ENCODE measurements at regions not wholly inside any gene's neighbourhood (a gene's known extent, or its start where the extent isn't known, plus 50 kb on each side); places are given as distances from the start of the nearest gene placed in this dataset.

DNA sequence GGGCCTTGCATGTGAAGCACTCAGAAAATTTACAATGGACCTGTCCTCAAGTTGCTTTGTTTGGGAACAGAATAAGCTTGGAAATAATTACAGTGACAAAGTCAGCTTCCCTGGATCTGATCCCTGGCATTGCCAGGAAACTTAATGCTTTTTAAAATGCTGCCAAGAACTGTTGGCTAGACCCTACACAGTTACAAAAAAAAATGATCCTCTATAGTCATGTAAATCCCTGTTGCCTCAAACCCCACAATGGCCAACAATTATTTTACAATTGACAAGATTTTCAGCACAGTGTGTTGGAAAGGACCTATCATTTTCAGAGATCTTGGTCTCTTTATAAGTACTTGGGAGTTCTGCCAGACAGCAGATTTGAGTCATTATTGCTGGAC lies 470.4 kb upstream of the ACVR2A start:
- TF ChIP-seq ZFP3 (CRISPR knock-in tag; IDR thresholded peaks at IDR 0.05) (no peak), TOX (CRISPR knock-in tag; IDR thresholded peaks at IDR 0.05; ENCODE audit: borderline replicate concordance) (no peak), TCF4 (CRISPR knock-in tag; IDR thresholded peaks at IDR 0.05; ENCODE audit: borderline replicate concordance) (no peak), ZNF565 (CRISPR knock-in tag; conservative IDR thresholded peaks at IDR 0.05; ENCODE audit: low read depth) (no peak), SNAI2 (CRISPR knock-in tag; IDR thresholded peaks at IDR 0.05) (no peak), OSR1 (CRISPR knock-in tag; IDR thresholded peaks at IDR 0.05) (no peak), ZNF8 (CRISPR knock-in tag; IDR thresholded peaks at IDR 0.05) (no peak), GLIS3 (CRISPR knock-in tag; IDR thresholded peaks at IDR 0.05) (no peak), ZC3H10 (CRISPR knock-in tag; IDR thresholded peaks at IDR 0.05) (no peak), PPARA (CRISPR knock-in tag; IDR thresholded peaks at IDR 0.05; ENCODE audit: borderline replicate concordance) (no peak), CSDC2 (CRISPR knock-in tag; IDR thresholded peaks at IDR 0.05) (no peak), ZNF70 (CRISPR knock-in tag; IDR thresholded peaks at IDR 0.05) (no peak), ZFP30 (CRISPR knock-in tag; IDR thresholded peaks at IDR 0.05) (no peak)
- TF ChIP-seq, protein P1, sequence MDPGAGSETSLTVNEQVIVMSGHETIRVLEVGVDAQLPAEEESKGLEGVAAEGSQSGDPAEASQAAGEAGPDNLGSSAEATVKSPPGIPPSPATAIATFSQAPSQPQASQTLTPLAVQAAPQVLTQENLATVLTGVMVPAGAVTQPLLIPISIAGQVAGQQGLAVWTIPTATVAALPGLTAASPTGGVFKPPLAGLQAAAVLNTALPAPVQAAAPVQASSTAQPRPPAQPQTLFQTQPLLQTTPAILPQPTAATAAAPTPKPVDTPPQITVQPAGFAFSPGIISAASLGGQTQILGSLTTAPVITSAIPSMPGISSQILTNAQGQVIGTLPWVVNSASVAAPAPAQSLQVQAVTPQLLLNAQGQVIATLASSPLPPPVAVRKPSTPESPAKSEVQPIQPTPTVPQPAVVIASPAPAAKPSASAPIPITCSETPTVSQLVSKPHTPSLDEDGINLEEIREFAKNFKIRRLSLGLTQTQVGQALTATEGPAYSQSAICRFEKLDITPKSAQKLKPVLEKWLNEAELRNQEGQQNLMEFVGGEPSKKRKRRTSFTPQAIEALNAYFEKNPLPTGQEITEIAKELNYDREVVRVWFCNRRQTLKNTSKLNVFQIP (CRISPR knock-in tag; IDR thresholded peaks at IDR 0.05; ENCODE audit: borderline replicate concordance, low read depth): no peak
- TF ChIP-seq, protein P2, sequence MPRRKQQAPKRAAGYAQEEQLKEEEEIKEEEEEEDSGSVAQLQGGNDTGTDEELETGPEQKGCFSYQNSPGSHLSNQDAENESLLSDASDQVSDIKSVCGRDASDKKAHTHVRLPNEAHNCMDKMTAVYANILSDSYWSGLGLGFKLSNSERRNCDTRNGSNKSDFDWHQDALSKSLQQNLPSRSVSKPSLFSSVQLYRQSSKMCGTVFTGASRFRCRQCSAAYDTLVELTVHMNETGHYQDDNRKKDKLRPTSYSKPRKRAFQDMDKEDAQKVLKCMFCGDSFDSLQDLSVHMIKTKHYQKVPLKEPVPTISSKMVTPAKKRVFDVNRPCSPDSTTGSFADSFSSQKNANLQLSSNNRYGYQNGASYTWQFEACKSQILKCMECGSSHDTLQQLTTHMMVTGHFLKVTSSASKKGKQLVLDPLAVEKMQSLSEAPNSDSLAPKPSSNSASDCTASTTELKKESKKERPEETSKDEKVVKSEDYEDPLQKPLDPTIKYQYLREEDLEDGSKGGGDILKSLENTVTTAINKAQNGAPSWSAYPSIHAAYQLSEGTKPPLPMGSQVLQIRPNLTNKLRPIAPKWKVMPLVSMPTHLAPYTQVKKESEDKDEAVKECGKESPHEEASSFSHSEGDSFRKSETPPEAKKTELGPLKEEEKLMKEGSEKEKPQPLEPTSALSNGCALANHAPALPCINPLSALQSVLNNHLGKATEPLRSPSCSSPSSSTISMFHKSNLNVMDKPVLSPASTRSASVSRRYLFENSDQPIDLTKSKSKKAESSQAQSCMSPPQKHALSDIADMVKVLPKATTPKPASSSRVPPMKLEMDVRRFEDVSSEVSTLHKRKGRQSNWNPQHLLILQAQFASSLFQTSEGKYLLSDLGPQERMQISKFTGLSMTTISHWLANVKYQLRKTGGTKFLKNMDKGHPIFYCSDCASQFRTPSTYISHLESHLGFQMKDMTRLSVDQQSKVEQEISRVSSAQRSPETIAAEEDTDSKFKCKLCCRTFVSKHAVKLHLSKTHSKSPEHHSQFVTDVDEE (CRISPR knock-in tag; IDR thresholded peaks at IDR 0.05): no peak
- TF ChIP-seq, protein P3, sequence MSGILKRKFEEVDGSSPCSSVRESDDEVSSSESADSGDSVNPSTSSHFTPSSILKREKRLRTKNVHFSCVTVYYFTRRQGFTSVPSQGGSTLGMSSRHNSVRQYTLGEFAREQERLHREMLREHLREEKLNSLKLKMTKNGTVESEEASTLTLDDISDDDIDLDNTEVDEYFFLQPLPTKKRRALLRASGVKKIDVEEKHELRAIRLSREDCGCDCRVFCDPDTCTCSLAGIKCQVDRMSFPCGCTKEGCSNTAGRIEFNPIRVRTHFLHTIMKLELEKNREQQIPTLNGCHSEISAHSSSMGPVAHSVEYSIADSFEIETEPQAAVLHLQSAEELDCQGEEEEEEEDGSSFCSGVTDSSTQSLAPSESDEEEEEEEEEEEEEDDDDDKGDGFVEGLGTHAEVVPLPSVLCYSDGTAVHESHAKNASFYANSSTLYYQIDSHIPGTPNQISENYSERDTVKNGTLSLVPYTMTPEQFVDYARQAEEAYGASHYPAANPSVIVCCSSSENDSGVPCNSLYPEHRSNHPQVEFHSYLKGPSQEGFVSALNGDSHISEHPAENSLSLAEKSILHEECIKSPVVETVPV (CRISPR knock-in tag; IDR thresholded peaks at IDR 0.05): no peak
- TF ChIP-seq, protein P4, sequence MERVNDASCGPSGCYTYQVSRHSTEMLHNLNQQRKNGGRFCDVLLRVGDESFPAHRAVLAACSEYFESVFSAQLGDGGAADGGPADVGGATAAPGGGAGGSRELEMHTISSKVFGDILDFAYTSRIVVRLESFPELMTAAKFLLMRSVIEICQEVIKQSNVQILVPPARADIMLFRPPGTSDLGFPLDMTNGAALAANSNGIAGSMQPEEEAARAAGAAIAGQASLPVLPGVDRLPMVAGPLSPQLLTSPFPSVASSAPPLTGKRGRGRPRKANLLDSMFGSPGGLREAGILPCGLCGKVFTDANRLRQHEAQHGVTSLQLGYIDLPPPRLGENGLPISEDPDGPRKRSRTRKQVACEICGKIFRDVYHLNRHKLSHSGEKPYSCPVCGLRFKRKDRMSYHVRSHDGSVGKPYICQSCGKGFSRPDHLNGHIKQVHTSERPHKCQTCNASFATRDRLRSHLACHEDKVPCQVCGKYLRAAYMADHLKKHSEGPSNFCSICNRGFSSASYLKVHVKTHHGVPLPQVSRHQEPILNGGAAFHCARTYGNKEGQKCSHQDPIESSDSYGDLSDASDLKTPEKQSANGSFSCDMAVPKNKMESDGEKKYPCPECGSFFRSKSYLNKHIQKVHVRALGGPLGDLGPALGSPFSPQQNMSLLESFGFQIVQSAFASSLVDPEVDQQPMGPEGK (CRISPR knock-in tag; IDR thresholded peaks at IDR 0.05; ENCODE audit: borderline replicate concordance): no peak
- ATAC-seq: no peak

DNA sequence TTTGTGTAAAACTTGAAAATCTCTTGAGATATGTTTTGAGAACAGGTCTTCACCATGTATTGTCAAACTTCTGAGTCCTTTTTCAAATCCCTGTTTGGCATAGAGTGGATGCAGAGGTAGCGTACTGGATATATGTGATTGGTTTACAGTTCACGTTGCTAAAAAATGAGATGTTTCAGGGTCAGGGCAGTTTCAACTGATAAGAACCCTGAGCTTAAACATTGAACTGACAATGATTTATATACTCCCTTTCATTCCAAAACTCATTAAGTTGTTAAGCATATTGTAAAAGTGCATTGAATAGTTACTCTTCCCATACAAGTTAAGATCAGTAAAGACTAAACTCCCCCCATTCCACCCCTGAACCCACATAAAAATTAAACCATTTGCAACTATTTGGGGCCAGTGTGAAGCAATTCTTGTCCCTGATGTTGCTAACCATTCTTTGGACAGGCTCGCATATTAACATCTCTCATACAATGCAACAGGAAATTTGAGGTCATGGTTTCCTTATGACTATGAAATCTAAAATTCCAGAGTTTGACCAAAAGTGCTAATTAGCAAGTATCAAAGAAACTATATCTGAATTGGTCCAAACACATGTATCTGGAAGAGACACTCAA lies 470.9 kb upstream of the ACVR2A start:
- no peak for ATAC-seq
- TF ChIP-seq ZFP30 (CRISPR knock-in tag; IDR thresholded peaks at IDR 0.05): no peak
- no peak for TF ChIP-seq GLIS3 (CRISPR knock-in tag; IDR thresholded peaks at IDR 0.05)
- no peak for TF ChIP-seq OSR1 (CRISPR knock-in tag; IDR thresholded peaks at IDR 0.05)
- no peak for TF ChIP-seq CSDC2 (CRISPR knock-in tag; IDR thresholded peaks at IDR 0.05)

DNA sequence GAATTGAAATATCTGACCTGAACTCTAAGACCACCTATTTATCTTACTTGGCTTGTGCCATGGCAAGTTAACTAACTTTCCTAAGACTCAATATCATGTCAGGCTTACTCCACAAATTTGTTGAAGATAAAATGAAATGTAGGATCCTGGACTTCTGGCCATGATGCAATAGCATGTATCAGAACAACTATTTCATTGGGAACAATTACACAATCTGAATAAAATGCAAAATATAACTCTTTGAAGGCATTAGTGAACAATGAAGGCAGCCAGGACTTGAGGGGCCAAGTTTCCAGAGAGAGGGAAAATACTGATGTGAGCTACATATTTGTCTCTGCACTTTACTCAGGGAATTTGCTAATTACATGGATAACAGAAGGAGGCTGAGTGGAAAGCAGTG lies 476.5 kb upstream of the ACVR2A start:
- ATAC-seq: no peak
- no peak for TF ChIP-seq CREB5 (CRISPR knock-in tag; IDR thresholded peaks at IDR 0.05; ENCODE audit: low read depth)
- no peak for TF ChIP-seq SNAI2 (CRISPR knock-in tag; IDR thresholded peaks at IDR 0.05)
- TF ChIP-seq ZNF70 (CRISPR knock-in tag; IDR thresholded peaks at IDR 0.05): no peak
- no peak for TF ChIP-seq ESRRG (CRISPR knock-in tag; IDR thresholded peaks at IDR 0.05)
- TF ChIP-seq ZFP3 (CRISPR knock-in tag; IDR thresholded peaks at IDR 0.05): no peak
- TF ChIP-seq RARB (CRISPR knock-in tag; IDR thresholded peaks at IDR 0.05): no peak
- no peak for TF ChIP-seq TCF4 (CRISPR knock-in tag; IDR thresholded peaks at IDR 0.05; ENCODE audit: borderline replicate concordance)
- TF ChIP-seq CSDC2 (CRISPR knock-in tag; IDR thresholded peaks at IDR 0.05): no peak
- TF ChIP-seq OSR1 (CRISPR knock-in tag; IDR thresholded peaks at IDR 0.05): no peak
- TF ChIP-seq, protein P4 (CRISPR knock-in tag; IDR thresholded peaks at IDR 0.05; ENCODE audit: borderline replicate concordance): no peak
- no peak for TF ChIP-seq ZNF565 (CRISPR knock-in tag; conservative IDR thresholded peaks at IDR 0.05; ENCODE audit: low read depth)
- TF ChIP-seq ISL1 (CRISPR knock-in tag; IDR thresholded peaks at IDR 0.05): no peak
- TF ChIP-seq ARNTL (CRISPR knock-in tag; IDR thresholded peaks at IDR 0.05; ENCODE audit: borderline replicate concordance, low read depth): no peak
- no peak for TF ChIP-seq GLIS3 (CRISPR knock-in tag; IDR thresholded peaks at IDR 0.05)
- no peak for TF ChIP-seq TOX (CRISPR knock-in tag; IDR thresholded peaks at IDR 0.05; ENCODE audit: borderline replicate concordance)
- TF ChIP-seq, protein P2 (CRISPR knock-in tag; IDR thresholded peaks at IDR 0.05): no peak
